Stimulated activated CD8-positive, alpha-beta memory T cell treated with anti-CD3 and anti-CD28 coated beads, Interleukin-7, amount 100 ng/mL, for 24 hours (primary cell): ENCODE measurements at regions not wholly inside any gene's neighbourhood (a gene's known extent, or its start where the extent isn't known, plus 50 kb on each side); places are given as distances from the start of the nearest gene placed in this dataset.
"Not testable (repeated sequence)": the region's sequence is repeated elsewhere in the genome, so short reads cannot be mapped to it uniquely, and the experiment has no call there.

Experiments used
- DNase-seq: peaks from one replicate; pipeline ENCODE4 v3.0.0-alpha.2; 2020; ENCODE audit warnings: low read depth

- DNase-seq, result no peak
These were observed 159.3 kb downstream of the TTC8 start for GRCh38 chr14:88983755-88984154.

- no peak for DNase-seq
These were observed 161.2 kb downstream of the TTC8 start for GRCh38 chr14:88985654-88986053.

DNA sequence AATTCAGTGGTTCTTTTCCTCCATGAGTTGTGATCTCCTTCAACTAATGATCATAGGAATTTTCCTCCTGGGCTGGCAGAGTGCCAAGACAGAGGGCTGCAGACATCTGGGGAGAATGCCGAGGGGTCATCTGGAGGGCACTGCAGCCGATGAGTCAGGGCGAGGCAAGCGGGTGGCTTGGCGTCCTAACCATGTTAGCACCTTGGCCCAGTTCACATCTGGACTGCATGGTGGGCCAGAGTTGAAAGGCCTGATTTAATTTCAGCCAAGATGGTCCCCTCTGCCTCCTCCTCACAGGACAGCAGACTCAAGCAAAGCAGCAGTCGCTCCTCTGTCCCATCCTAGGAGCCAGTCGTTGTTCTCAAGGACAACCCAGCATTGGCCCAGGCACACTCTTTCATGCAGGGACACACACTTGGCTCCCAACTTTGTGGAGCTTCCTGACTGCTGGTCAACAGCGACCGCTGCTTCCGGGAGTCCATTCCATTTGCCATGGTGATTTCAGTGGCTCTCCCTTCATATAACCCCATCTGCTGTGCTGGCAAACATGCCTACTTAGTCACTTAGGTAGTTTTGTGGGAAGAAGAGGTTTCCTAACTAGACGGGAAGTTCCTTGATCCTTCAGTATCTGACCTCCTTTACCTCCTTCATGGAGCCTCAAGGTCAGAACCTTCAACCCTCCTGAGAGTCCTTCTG is 161.8 kb downstream of the TTC8 start:
- no peak for DNase-seq

- DNase-seq, result not testable (repeated sequence)
These were observed 162.5 kb downstream of the TTC8 start for GRCh38 chr14:88986908-88987307.

GRCh38 chr14:88987516-88987915 is 163.1 kb downstream of the TTC8 start:
- DNase-seq, result no peak

GRCh38 chr14:88989911-88990310 is 165.5 kb downstream of the TTC8 start:
- no peak for DNase-seq

GRCh38 chr14:88990856-88991255 is 166.4 kb downstream of the TTC8 start:
- DNase-seq, result no peak

DNA sequence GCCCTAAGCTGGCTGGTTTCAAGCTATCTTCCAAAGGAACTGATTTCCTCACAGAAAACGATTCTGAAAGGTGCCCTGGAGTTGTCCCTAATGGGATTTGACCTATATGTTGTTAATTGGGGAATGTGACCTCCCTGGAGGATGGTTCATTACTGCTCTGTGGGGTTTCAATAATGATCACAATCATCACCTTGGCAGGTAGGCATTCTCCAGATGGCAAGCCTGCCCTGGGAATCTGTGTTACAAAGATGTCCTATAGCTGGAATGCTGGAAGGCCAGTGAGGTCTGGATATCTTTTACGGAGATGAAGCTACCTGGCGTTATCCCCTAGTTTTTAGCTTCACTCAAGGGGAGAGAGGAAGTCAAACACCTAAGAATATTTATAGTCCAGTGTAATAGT is 167.6 kb downstream of the TTC8 start:
- DNase-seq, result no peak

DNA sequence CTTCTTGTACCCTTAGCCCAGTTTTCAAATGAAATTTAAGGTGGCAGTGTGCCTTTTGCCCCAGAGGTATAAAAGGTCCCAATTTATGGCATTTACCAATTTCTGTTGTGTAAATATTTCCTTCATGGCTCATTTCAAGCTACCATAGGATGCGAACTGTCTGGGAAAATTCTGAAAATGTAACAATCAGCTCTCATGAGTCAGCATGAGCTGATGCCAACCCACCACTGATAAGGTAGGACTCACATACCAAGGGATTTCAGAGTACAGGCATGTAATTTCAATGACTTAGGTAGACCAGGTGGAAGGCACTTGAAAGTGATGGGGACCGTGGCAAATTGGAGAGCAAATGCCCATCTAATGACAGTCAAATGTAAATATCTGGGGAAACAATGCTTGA is 169.5 kb downstream of the TTC8 start:
- no peak for DNase-seq

- no peak for DNase-seq
These were observed 171.2 kb downstream of the TTC8 start for GRCh38 chr14:88995437-88996198.

- DNase-seq, result no peak
These were observed 173.6 kb downstream of the TTC8 start for GRCh38 chr14:88998027-88998426.

GRCh38 chr14:88999137-88999536 is 174.7 kb downstream of the TTC8 start:
- no peak for DNase-seq

DNA sequence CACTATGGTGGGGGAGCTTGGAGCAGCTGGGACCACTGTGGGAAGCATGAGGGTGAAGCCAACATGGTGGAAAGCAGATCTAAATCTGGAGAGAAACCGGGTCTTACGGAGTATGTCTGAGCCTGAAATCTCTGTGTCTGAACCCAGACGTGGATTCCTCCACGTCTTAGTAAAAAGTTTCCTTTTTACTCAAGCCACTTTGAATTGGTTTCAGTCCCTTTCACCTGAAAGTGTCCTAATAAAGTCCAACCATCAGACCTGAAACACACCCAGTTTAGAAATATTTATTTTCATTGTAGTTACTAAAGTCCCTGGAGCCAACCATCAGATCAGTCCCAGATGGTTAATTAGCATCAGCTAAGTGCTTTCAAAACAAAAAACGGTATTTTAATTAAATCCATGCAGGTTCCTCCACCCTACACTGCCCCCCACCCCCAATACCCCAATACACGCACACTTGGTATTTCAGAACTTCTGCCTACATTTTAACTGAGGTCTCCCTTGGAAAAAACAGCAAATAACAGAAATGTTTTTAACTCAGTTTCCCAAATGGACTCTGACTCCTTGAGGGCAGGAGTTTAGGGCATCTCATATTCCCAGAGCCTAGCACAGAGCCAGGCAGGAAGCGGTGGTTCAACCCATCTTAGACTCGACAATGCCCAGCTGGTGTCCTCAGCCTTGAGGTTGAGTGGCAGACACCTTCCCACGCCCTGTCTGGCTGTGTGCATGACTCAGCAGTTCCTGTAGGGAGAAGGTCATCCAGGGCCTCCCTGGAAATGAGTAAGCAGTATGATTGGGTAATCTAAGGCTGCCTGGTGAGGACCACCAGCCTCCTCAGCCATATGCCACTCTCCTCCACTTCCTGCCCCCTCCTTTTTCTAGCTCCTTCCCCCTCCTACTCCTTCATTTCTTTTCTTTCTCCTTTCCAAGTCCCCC is 175.8 kb downstream of the TTC8 start:
- DNase-seq, result no peak

DNA sequence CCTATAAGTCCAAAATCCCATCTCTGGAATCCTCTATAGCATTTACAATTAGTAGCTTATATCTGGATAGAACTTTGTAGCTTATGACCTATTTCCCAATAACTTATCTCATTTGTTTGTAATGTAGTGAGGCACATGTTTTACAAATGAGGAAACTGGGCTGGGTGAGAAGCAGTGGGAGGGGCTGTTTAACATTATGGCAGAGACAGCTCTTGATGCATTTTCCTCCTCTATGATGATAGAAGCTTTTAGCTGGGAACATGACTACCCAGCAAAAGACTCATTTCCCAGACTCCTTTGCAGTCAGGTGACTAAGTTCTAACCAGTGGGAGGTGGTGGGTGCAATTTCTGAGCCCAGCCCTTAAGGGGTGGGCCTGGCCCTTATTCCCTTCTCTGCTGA is 179.7 kb downstream of the TTC8 start:
- no peak for DNase-seq

GRCh38 chr14:89007906-89008305 is 183.5 kb downstream of the TTC8 start:
- no peak for DNase-seq

DNA sequence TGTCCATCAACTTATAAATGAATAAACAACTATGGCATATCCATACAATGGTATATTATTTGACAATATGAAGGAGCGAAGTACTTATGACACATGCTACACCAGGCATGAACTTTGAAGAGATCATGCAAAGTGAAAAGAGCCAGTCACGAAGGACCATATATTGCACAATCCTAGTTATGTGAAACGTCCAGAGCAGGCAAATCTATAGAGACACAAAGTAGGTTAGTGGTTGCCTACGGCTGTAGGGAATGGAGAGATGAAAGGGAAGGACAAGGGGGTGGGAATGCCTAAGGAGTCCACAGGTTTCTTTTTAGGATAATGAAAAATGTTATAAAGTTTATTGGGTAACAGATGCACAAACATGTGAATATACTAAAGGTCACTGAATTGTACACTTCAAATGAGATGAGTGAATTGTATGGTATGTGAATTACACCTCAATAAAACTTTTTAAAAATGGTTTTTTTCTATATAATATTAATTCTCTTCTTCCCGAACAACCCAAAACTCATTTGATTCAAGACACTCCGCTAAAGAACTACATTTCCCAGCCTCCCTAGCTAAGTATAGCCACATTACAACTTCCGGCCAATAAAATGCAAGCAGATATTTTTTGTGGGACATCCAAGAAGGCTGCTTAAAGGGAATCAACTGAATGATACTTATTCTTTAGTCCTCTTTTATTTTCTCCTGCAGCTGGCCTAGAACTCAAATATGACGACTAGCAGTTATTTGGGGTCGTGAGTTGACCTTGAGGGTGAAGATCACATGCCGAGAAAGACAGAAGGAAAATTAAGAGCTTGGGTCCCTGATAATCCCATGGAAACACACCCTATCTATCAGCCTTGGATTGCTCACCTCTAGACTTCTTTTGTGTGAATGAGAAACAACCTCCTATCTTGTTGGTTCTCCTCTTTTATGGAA is 187.2 kb downstream of the TTC8 start:
- no peak for DNase-seq

DNA sequence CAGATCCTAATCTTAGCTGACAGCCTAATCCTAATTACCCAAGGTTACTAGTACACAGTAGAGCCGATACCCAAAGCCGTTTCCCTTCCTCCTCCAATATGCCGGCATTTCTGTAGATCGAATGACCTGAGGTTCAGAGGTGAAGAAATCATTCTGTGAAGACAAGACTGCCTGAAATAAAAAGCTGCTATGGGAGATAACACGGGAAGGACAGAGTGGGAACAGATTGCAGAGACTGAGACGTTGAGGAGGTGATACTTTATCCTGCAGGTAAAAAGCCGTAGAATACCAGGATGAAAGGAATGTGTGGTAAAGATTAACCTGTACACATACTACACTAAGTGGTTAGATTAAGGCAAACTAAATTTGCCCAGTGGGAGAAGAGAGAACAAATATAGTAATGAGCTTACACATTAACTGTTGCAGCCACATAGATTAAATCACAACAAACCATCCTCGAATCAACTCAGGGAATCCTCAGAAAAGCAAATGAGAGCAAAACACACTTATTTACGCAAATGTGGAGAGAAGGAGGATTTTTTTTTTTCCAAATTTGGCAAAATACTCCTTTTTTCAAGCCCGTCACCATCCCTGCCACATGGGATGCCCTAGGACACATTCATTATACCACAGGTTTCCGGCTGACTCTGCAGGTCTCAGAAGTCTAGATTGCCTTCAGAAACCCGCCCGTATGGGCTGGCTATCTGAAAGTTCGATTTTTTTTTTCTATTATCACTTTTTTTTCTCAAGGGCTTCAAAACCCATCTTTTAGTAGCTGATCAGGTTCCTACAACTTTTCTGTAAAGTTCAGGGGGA is 188.0 kb downstream of the TTC8 start:
- DNase-seq, result no peak

DNA sequence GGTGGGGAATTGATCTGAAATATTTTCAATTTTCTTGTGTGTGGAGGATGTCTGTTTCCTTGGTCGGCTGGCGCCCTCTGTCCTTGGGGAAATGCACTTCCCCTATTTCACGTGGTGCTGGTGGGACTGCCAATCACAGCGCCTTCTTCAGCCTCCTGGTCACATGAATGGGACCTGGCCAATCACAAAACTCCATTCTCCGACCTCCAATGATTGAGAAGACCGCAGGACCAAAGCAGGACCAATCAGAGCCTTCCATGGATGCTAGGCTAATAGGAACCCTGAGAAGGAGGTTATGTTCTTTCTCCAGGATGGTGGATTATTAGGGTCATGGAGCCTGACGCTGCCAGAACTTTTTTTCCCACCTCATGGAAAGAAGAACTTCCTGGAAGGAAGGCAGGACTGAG is 188.7 kb downstream of the TTC8 start:
- no peak for DNase-seq

DNA sequence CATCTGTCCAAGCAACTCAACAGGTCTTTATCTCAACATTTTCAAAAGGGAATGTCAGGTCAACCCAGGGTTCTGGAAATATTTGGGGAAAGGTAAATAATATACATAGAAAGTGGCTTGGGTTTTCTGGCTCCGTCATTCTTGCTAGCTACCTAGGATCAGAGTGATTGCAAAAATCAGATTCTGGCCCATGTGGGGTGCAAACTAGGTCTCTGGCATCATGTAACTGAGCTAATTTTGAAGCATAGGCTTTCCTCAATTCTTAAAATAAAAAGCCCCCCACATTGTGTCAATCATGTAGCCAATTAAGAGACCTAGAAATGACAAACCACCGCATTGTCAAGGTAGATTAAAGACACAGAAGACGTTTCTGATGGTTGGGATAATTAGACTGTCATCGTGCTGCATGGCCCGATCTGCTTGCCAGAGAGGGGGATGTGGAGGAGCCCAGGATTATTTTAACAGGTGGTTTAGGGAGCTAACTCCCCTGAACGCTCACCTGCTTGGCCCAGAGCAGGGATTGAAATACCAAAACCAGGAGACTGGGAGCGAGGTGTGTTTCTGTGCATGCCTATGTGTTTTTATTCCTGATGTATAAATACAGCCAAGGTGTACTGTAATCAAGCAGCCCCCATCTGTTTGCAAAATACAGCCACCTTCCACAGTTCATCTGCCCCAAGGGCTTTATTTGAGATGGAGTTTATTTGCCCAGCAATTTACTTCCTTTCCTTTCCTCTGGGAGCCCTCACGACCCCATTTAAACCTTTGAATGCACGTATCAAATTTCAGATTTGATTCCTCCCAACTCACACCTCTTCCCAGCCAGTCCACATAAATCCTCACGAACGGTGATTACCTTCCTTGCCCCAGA is 189.5 kb downstream of the TTC8 start:
- DNase-seq, result no peak

- no peak for DNase-seq
These were observed 190.1 kb downstream of the TTC8 start for GRCh38 chr14:89014569-89014850.
